ENCODE measurements at regions not wholly inside any gene's neighbourhood (a gene's known extent, or its start where the extent isn't known, plus 50 kb on each side); places are given as distances from the start of the nearest gene placed in this dataset.

DNA sequence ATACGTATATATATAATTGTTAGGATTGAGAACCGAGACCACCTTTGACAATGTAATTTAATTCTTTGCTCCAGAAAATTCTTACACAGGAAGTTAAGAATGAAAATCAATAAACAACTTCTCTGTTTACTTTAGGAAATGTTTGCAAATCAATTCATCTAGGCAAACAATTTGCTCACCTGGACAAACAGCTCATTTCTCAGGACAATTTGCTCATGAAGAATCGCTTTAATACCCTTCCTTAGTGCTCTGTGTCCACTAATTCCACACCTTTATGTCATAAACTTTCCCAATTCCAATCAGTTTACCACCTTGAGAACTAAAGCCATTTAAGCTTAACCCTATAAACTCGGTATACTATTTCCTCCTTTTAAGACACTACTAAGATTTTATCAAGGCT lies 292.2 kb downstream of the BCHE start:
- H3K4me2 ChIP-seq (ENCODE audit: low read length) = no peak overlapping the region
- intact Hi-C loops (cut with micrococcal nuclease) = no loop called here
- CTCF ChIA-PET = no interaction called here

DNA sequence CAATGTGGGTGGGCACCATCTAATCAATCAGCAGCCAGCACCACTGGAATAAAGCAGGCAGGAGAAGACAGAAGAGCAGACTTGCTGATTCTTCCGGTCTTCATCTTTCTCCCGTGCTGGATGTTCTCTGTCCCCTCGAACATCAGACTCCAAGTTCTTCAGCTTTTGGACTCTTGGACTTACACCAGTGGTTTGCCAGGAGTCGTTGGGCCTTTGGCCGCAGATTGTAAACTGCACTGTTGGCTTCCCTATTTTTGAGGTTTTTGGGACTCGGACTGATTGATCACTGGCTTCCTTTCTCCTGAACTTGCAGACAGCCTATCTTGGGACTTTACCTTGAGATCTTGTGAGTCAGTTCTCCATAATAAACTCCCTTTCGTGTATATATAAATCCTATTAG lies 292.8 kb downstream of the BCHE start:
- intact Hi-C loops (cut with micrococcal nuclease) = no loop called here
- POLR2A ChIA-PET = no interaction called here
- no peak for ATAC-seq

More for the DNA sequence above, 292.2 kb downstream of the BCHE start:
- no peaks in the 10 kb centered on the region for H3K79me2 ChIP-seq (ENCODE audit: insufficient read depth, low read length)
- H4K20me1 ChIP-seq (ENCODE audit: insufficient read depth) = no peaks in the 10 kb centered on the region
- H3K27ac ChIP-seq (ENCODE audit: low read depth, low read length) = no peak overlapping the region
- no peaks in the 10 kb centered on the region for H3K4me1 ChIP-seq (ENCODE audit: control insufficient read depth in 1 of 2, insufficient read depth in 2 of 2, low read length in 2 of 2)
- ChIA-PET POLR2A (no interaction called here), RAD21 (ENCODE audit: low non-redundant PET in 1 of 2, low total read pairs in 2 of 2, uncharacterized antibody in 2 of 2, unreplicated experiment in 2 of 2) (no interaction called here)
- no peak overlapping the region for H3K9ac ChIP-seq (ENCODE audit: low read length)
- no TSS peak for BruUV-seq (replicated peaks)
- H3K36me3 ChIP-seq (ENCODE audit: control insufficient read depth in 1 of 2, insufficient read depth in 2 of 2, low read length in 2 of 2) = no peaks in the 10 kb centered on the region
- H3K9me3 ChIP-seq (ENCODE audit: control insufficient read depth in 1 of 2, insufficient read depth in 1 of 2, low read depth in 1 of 2, low read length in 2 of 2) = no peaks in the 10 kb centered on the region
- TF ChIP-seq POLR2AphosphoS5 (IDR thresholded peaks at IDR 0.05; ENCODE audit: low read depth, low read length) = no peak
- H3K9me2 ChIP-seq (ENCODE audit: insufficient read depth) = no peaks in the 10 kb centered on the region
- no peak overlapping the region for H3K4me3 ChIP-seq (replicated peaks in 1 of 2; ENCODE audit: low read depth in 1 of 2, low read length in 2 of 2)
- no peak for ATAC-seq
- no peak for DNase-seq (ENCODE audit: low read depth, low spot score)
- no peaks in the 10 kb centered on the region for H3K27me3 ChIP-seq (ENCODE audit: insufficient read depth, low read length)
- peak overlapping the region; percentile 11 for H2AFZ ChIP-seq (ENCODE audit: low read depth, low read length, poor library complexity, severe bottlenecking)

More for the DNA sequence above, 292.8 kb downstream of the BCHE start:
- H3K4me3 ChIP-seq (replicated peaks in 1 of 2; ENCODE audit: low read depth in 1 of 2, low read length in 2 of 2) = no peak overlapping the region
- ChIA-PET RAD21 (ENCODE audit: low non-redundant PET in 1 of 2, low total read pairs in 2 of 2, uncharacterized antibody in 2 of 2, unreplicated experiment in 2 of 2) (no interaction called here), CTCF (no interaction called here)
- H3K79me2 ChIP-seq (ENCODE audit: insufficient read depth, low read length) = no peaks in the 10 kb centered on the region
- DNase-seq (ENCODE audit: low read depth, low spot score) = no peak
- TF ChIP-seq FOSL1 (IDR thresholded peaks at IDR 0.05; ENCODE audit: low read depth) (no peak), RAD21 (IDR thresholded peaks at IDR 0.05; ENCODE audit: low read depth) (no peak), TCF7L2 (IDR thresholded peaks at IDR 0.05; ENCODE audit: borderline replicate concordance, extremely low read depth, insufficient read depth, insufficient read length) (no peak), POLR2A (IDR thresholded peaks at IDR 0.05; ENCODE audit: borderline replicate concordance, extremely low read depth, insufficient read depth, insufficient read length) (no peak), CEBPB (IDR thresholded peaks at IDR 0.05; ENCODE audit: low read depth) (no peak), YY1 (IDR thresholded peaks at IDR 0.05; ENCODE audit: extremely low read depth, insufficient replicate concordance, low read depth, low read length) (no peak), CBX3 (IDR thresholded peaks at IDR 0.05; ENCODE audit: low read depth) (no peak), SP1 (IDR thresholded peaks at IDR 0.05; ENCODE audit: low read depth) (no peak), EGR1 (IDR thresholded peaks at IDR 0.05; ENCODE audit: low read depth) (no peak), JUND (IDR thresholded peaks at IDR 0.05) (no peak), EZH2 (IDR thresholded peaks at IDR 0.05) (no peak), EZH2phosphoT487 (IDR thresholded peaks at IDR 0.05; ENCODE audit: borderline replicate concordance) (no peak), SRF (IDR thresholded peaks at IDR 0.05; ENCODE audit: low read depth) (no peak)
- TF ChIP-seq, protein P1, sequence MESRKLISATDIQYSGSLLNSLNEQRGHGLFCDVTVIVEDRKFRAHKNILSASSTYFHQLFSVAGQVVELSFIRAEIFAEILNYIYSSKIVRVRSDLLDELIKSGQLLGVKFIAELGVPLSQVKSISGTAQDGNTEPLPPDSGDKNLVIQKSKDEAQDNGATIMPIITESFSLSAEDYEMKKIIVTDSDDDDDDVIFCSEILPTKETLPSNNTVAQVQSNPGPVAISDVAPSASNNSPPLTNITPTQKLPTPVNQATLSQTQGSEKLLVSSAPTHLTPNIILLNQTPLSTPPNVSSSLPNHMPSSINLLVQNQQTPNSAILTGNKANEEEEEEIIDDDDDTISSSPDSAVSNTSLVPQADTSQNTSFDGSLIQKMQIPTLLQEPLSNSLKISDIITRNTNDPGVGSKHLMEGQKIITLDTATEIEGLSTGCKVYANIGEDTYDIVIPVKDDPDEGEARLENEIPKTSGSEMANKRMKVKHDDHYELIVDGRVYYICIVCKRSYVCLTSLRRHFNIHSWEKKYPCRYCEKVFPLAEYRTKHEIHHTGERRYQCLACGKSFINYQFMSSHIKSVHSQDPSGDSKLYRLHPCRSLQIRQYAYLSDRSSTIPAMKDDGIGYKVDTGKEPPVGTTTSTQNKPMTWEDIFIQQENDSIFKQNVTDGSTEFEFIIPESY (IDR thresholded peaks at IDR 0.05; ENCODE audit: extremely low read depth, insufficient replicate concordance, low read length) = no peak
- TF ChIP-seq, protein P2, sequence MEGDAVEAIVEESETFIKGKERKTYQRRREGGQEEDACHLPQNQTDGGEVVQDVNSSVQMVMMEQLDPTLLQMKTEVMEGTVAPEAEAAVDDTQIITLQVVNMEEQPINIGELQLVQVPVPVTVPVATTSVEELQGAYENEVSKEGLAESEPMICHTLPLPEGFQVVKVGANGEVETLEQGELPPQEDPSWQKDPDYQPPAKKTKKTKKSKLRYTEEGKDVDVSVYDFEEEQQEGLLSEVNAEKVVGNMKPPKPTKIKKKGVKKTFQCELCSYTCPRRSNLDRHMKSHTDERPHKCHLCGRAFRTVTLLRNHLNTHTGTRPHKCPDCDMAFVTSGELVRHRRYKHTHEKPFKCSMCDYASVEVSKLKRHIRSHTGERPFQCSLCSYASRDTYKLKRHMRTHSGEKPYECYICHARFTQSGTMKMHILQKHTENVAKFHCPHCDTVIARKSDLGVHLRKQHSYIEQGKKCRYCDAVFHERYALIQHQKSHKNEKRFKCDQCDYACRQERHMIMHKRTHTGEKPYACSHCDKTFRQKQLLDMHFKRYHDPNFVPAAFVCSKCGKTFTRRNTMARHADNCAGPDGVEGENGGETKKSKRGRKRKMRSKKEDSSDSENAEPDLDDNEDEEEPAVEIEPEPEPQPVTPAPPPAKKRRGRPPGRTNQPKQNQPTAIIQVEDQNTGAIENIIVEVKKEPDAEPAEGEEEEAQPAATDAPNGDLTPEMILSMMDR (IDR thresholded peaks at IDR 0.05 in 2 of 3, conservative IDR thresholded peaks at IDR 0.05 in 1 of 3; ENCODE audit: borderline replicate concordance in 1 of 3, insufficient read depth in 1 of 3, low read depth in 2 of 3, low read length in 2 of 3) = no peak
- TF ChIP-seq, protein P3, sequence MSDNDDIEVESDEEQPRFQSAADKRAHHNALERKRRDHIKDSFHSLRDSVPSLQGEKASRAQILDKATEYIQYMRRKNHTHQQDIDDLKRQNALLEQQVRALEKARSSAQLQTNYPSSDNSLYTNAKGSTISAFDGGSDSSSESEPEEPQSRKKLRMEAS (IDR thresholded peaks at IDR 0.05) = no peak
- TF ChIP-seq, protein P4, sequence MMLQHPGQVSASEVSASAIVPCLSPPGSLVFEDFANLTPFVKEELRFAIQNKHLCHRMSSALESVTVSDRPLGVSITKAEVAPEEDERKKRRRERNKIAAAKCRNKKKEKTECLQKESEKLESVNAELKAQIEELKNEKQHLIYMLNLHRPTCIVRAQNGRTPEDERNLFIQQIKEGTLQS (IDR thresholded peaks at IDR 0.05) = no peak
- H3K27me3 ChIP-seq (ENCODE audit: insufficient read depth, low read length) = no peaks in the 10 kb centered on the region
- no peak overlapping the region for H3K27ac ChIP-seq (ENCODE audit: low read depth, low read length)
- H2AFZ ChIP-seq (ENCODE audit: low read depth, low read length, poor library complexity, severe bottlenecking) = no peak overlapping the region
- H3K4me2 ChIP-seq (ENCODE audit: low read length) = no peak overlapping the region
- no peaks in the 10 kb centered on the region for H3K9me3 ChIP-seq (ENCODE audit: control insufficient read depth in 1 of 2, insufficient read depth in 1 of 2, low read depth in 1 of 2, low read length in 2 of 2)
- no peaks in the 10 kb centered on the region for H3K4me1 ChIP-seq (ENCODE audit: control insufficient read depth in 1 of 2, insufficient read depth in 2 of 2, low read length in 2 of 2)
- no TSS peak for BruUV-seq (replicated peaks)
- no peak overlapping the region for H3K9ac ChIP-seq (ENCODE audit: low read length)
- H4K20me1 ChIP-seq (ENCODE audit: insufficient read depth) = no peaks in the 10 kb centered on the region
- H3K9me2 ChIP-seq (ENCODE audit: insufficient read depth) = no peaks in the 10 kb centered on the region
- no peaks in the 10 kb centered on the region for H3K36me3 ChIP-seq (ENCODE audit: control insufficient read depth in 1 of 2, insufficient read depth in 2 of 2, low read length in 2 of 2)
